Breast epithelium (tissue), 3 donors: ENCODE measurements at regions not wholly inside any gene's neighbourhood (a gene's known extent, or its start where the extent isn't known, plus 50 kb on each side); places are given as distances from the start of the nearest gene placed in this dataset.

Experiments used
- CTCF ChIP-seq, 3 donors: fragments of 450-650 bp; IDR thresholded peaks; one replicate each; pipeline ENCODE4 v1.5.1; 2016 to 2017; ENCODE audit warnings: antibody characterized with exemption in 3 of 3, mild to moderate bottlenecking in 3 of 3, moderate library complexity in 3 of 3
- POLR2AphosphoS5 ChIP-seq, 3 donors: sonication (generic); formaldehyde crosslinking; IDR thresholded peaks; one replicate each; pipeline ENCODE4 v1.6.1; 2017; ENCODE audit warnings: antibody characterized with exemption in 3 of 3

- TF ChIP-seq CTCF (IDR thresholded peaks at IDR 0.05) (no peak), POLR2AphosphoS5 (IDR thresholded peaks at IDR 0.05) (no peak)
Observed at GRCh38 chr6:120395330-120395729, 939.0 kb downstream of the TBC1D32 start.
